GM23338 (cell line): ENCODE measurements at regions not wholly inside any gene's neighbourhood (a gene's known extent, or its start where the extent isn't known, plus 50 kb on each side); places are given as distances from the start of the nearest gene placed in this dataset.

Experiments used
- ATAC-seq: fragments of 200-7000 bp; cut with Tn5 transposase; 3 replicates; pipeline ENCODE4 v1.9.1; 2020
- DNase-seq: peaks from one replicate; pipeline ENCODE4 v3.0.0-alpha.2; 2015; ENCODE audit warnings: low spot score
- H2AFZ ChIP-seq: fragments of 200-600 bp; sonication (generic); 2 replicates; pipeline ENCODE4 v1.8.0; 2016; ENCODE audit warnings: antibody characterized with exemption, mild to moderate bottlenecking, moderate library complexity
- H3F3A ChIP-seq: fragments of 200-600 bp; sonication (generic); replicated peaks from 2 replicates; pipeline ENCODE4 v1.8.0; 2017; ENCODE audit warnings: antibody characterized with exemption, mixed run types, low read depth
- H3K27ac ChIP-seq: fragments of 200-600 bp; sonication (generic); 2 replicates; pipeline ENCODE4 v1.6.1; 2016; ENCODE audit warnings: low read depth
- H3K27me3 ChIP-seq: fragments of 200-600 bp; sonication (generic); 2 replicates; pipeline ENCODE4 v1.8.0; 2016; ENCODE audit warnings: mild to moderate bottlenecking, mixed run types, moderate library complexity; ENCODE audit not compliant: insufficient read depth
- H3K36me3 ChIP-seq: fragments of 200-600 bp; sonication (generic); 2 replicates; pipeline ENCODE4 v1.8.0; 2016; ENCODE audit warnings: mild to moderate bottlenecking; ENCODE audit not compliant: insufficient read depth
- H3K4me1 ChIP-seq: fragments of 200-600 bp; sonication (generic); 2 replicates; pipeline ENCODE4 v1.8.0; 2016; ENCODE audit warnings: mild to moderate bottlenecking, moderate library complexity; ENCODE audit not compliant: insufficient read depth
- H3K4me2 ChIP-seq: fragments of 200-600 bp; sonication (generic); 2 replicates; pipeline ENCODE4 v1.7.1; 2017; ENCODE audit warnings: mixed run types
- H3K4me3 ChIP-seq: fragments of 200-600 bp; sonication (generic); 2 replicates; pipeline ENCODE4 v1.6.1; 2016; ENCODE audit warnings: mixed run types
- H3K79me2 ChIP-seq: fragments of 200-600 bp; sonication (generic); replicated peaks from 2 replicates; pipeline ENCODE4 v1.8.0; 2017; ENCODE audit warnings: mild to moderate bottlenecking; ENCODE audit not compliant: insufficient read depth
- H3K9me2 ChIP-seq: fragments of 200-600 bp; sonication (generic); 2 replicates; pipeline ENCODE4 v1.8.0; 2017; ENCODE audit not compliant: insufficient read depth
- H4K20me1 ChIP-seq: fragments of 200-600 bp; sonication (generic); replicated peaks from 2 replicates; pipeline ENCODE4 v1.8.0; 2017; ENCODE audit warnings: mild to moderate bottlenecking; ENCODE audit not compliant: insufficient read depth
- H3K27ac Mint-ChIP-seq: 2 replicates; pipeline ENCODE4 v1.8.0; 2020; ENCODE audit warnings: inconsistent platforms, mild to moderate bottlenecking, moderate library complexity, mixed read lengths
- H3K27me3 Mint-ChIP-seq: 3 replicates; pipeline ENCODE4 v1.8.0; 2022; ENCODE audit warnings: low read depth, mild to moderate bottlenecking, moderate library complexity, mixed read lengths, inconsistent platforms; ENCODE audit not compliant: insufficient read depth, poor library complexity
- H3K36me3 Mint-ChIP-seq: 3 replicates; pipeline ENCODE4 v1.8.0; 2021; ENCODE audit warnings: low read depth, mild to moderate bottlenecking, inconsistent platforms, moderate library complexity, mixed read lengths
- H3K4me1 Mint-ChIP-seq: 3 replicates; pipeline ENCODE4 v1.8.0; 2020; ENCODE audit warnings: mild to moderate bottlenecking, inconsistent platforms, mixed read lengths
- H3K4me3 Mint-ChIP-seq: 3 replicates; pipeline ENCODE4 v1.8.0; 2021; ENCODE audit warnings: moderate library complexity, mild to moderate bottlenecking, inconsistent platforms, mixed read lengths
- H3K9me3 Mint-ChIP-seq: 3 replicates; pipeline ENCODE4 v1.8.0; 2020; ENCODE audit warnings: moderate library complexity, mild to moderate bottlenecking, inconsistent platforms, mixed read lengths
- CREB1 ChIP-seq: fragments of 250-450 bp; sonication (Bioruptor Pico); IDR thresholded peaks from 2 replicates; pipeline ENCODE4 v1.5.0; 2020; ENCODE audit warnings: low read depth, mild to moderate bottlenecking, moderate library complexity
- CTCF ChIP-seq, 2 experiments: fragments of 200-600 bp in 1 of 2; sonication (generic) in 1 of 2; conservative IDR thresholded peaks; 2 replicates each; pipeline versions ENCODE4 v1.5.1 to v1.6.1; 2016 to 2017; ENCODE audit warnings: antibody characterized with exemption in 2 of 2, low read depth in 2 of 2, mild to moderate bottlenecking in 2 of 2, moderate library complexity in 1 of 2
- ETS1 ChIP-seq: IDR thresholded peaks from 2 replicates; pipeline ENCODE4 v1.6.1; 2016; ENCODE audit warnings: antibody characterized with exemption
- EZH2 ChIP-seq: fragments of 200-600 bp; sonication (generic); IDR thresholded peaks from one replicate; pipeline ENCODE4 v1.8.0; 2017; ENCODE audit warnings: antibody characterized with exemption, mild to moderate bottlenecking, low read depth; ENCODE audit not compliant: unreplicated experiment
- EZH2phosphoT487 ChIP-seq: fragments of 200-600 bp; sonication (generic); IDR thresholded peaks from one replicate; pipeline ENCODE4 v1.8.1; 2018; ENCODE audit warnings: antibody characterized with exemption; ENCODE audit not compliant: unreplicated experiment
- JUNB ChIP-seq: IDR thresholded peaks from one replicate; pipeline ENCODE4 v1.6.1; 2016; ENCODE audit warnings: antibody characterized with exemption; ENCODE audit not compliant: unreplicated experiment
- POLR2AphosphoS5 ChIP-seq: IDR thresholded peaks from 2 replicates; pipeline ENCODE4 v1.6.1; 2016; ENCODE audit warnings: antibody characterized with exemption, low read depth
- STAT1 ChIP-seq: IDR thresholded peaks from one replicate; pipeline ENCODE4 v1.6.1; 2016; ENCODE audit warnings: antibody characterized with exemption; ENCODE audit not compliant: unreplicated experiment
- ZNF114 ChIP-seq: fragments of 250-450 bp; sonication (Bioruptor Pico); IDR thresholded peaks from 2 replicates; pipeline ENCODE4 v1.5.0; 2020; ENCODE audit warnings: mild to moderate bottlenecking, moderate library complexity
- ZNF331 ChIP-seq: fragments of 250-450 bp; sonication (Bioruptor Pico); IDR thresholded peaks from 2 replicates; pipeline ENCODE4 v1.5.0; 2020; ENCODE audit warnings: low read depth, mild to moderate bottlenecking, moderate library complexity
- ZNF462 ChIP-seq: fragments of 250-450 bp; sonication (Bioruptor Pico); IDR thresholded peaks from 2 replicates; pipeline ENCODE4 v1.5.0; 2020; ENCODE audit warnings: mild to moderate bottlenecking, moderate library complexity

GRCh38 chr7:41885748-41886147, 182.9 kb upstream of the INHBA start (continued):
- TF ChIP-seq ETS1, result no peak
- TF ChIP-seq CTCF (conservative IDR thresholded peaks at IDR 0.05; ENCODE audit: low read depth in 2 of 2), result no peak
- no peak for TF ChIP-seq STAT1
- TF ChIP-seq POLR2AphosphoS5, result no peak
- TF ChIP-seq JUNB, result no peak

GRCh38 chr7:41885078-41885477, 182.2 kb upstream of the INHBA start:
- no peak overlapping the region for H3K4me2 ChIP-seq
- no peaks in the 10 kb centered on the region for H3K36me3 Mint-ChIP-seq
- ATAC-seq (no peak), DNase-seq (no peak)
- H3K27me3 ChIP-seq, result no peaks in the 10 kb centered on the region
- peaks cover 5% of the 10 kb centered on the region; the same call in 1 of the 2 replicates for H3K9me2 ChIP-seq
- no peak overlapping the region for H3K4me3 Mint-ChIP-seq
- no peaks in the 10 kb centered on the region for H4K20me1 ChIP-seq
- H3F3A ChIP-seq, result no peaks in the 10 kb centered on the region
- no peaks in the 10 kb centered on the region for H3K4me1 ChIP-seq
- H3K27ac ChIP-seq, result no peak overlapping the region
- no peaks in the 10 kb centered on the region for H3K9me3 Mint-ChIP-seq
- peaks cover 9% of the 10 kb centered on the region for H3K4me1 Mint-ChIP-seq
- no peak overlapping the region for H3K27ac Mint-ChIP-seq
- peaks cover 2% of the 10 kb centered on the region for H3K27me3 Mint-ChIP-seq
- H2AFZ ChIP-seq, result no peak overlapping the region
- H3K36me3 ChIP-seq, result no peaks in the 10 kb centered on the region; the same call in 1 of the 2 replicates
- H3K4me3 ChIP-seq, result no peak overlapping the region
- H3K79me2 ChIP-seq, result no peaks in the 10 kb centered on the region
- TF ChIP-seq CTCF (conservative IDR thresholded peaks at IDR 0.05; ENCODE audit: low read depth in 2 of 2) (no peak), CREB1 (CRISPR knock-in tag) (no peak), ETS1 (no peak), ZNF331 (CRISPR knock-in tag) (no peak), EZH2phosphoT487 (no peak), STAT1 (no peak), ZNF462 (no peak), ZNF114 (CRISPR knock-in tag) (no peak), EZH2 (no peak), JUNB (no peak)
